Astrocyte of the spinal cord (primary cell): ENCODE measurements at regions not wholly inside any gene's neighbourhood (a gene's known extent, or its start where the extent isn't known, plus 50 kb on each side); places are given as distances from the start of the nearest gene placed in this dataset.

ENCODE experiments used
- DNase-seq: peaks from one replicate; pipeline ENCODE4 v3.0.0; 2011; ENCODE audit warnings: low read depth, low spot score
- H3K4me3 ChIP-seq: 2 replicates; pipeline ENCODE4 v1.5.1; 2011; ENCODE audit warnings: low read depth, mild to moderate bottlenecking, low read length, moderate library complexity
- in situ Hi-C: cut with HindIII; loops from 2 replicates; pipeline ENCODE4 v1.10.0; 2017; ENCODE audit warnings: low sequenced_read_pairs
- TF ChIP-seq, protein P1 (sequence below): IDR thresholded peaks from 2 replicates; pipeline ENCODE4 v1.5.1; 2012; ENCODE audit warnings: low read depth, mild to moderate bottlenecking, low read length, inconsistent platforms

DNA sequence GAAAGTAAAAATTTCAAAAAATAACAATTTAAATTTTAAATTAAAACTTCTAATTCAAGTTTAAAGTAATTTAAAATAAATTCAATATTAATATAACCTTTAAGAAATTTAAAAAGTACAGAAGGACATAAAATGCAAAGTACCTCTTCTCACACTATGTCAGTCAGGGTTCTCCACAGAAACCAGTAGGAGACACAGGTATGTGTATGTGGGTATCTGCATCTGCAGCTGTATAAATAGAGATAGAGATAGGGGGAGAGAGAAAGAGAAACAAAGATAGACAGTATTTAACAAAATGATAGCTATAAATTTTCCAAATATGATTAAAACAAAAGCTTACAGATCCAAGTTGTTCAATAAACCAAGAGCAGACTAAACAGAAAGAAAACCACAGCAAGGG is 190.8 kb downstream of the ERMARD start:
- TF ChIP-seq, protein P1, sequence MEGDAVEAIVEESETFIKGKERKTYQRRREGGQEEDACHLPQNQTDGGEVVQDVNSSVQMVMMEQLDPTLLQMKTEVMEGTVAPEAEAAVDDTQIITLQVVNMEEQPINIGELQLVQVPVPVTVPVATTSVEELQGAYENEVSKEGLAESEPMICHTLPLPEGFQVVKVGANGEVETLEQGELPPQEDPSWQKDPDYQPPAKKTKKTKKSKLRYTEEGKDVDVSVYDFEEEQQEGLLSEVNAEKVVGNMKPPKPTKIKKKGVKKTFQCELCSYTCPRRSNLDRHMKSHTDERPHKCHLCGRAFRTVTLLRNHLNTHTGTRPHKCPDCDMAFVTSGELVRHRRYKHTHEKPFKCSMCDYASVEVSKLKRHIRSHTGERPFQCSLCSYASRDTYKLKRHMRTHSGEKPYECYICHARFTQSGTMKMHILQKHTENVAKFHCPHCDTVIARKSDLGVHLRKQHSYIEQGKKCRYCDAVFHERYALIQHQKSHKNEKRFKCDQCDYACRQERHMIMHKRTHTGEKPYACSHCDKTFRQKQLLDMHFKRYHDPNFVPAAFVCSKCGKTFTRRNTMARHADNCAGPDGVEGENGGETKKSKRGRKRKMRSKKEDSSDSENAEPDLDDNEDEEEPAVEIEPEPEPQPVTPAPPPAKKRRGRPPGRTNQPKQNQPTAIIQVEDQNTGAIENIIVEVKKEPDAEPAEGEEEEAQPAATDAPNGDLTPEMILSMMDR, result no peak
- H3K4me3 ChIP-seq, result no peak overlapping the region
- DNase-seq, result no peak
- in situ Hi-C loops, result no loop called here

DNA sequence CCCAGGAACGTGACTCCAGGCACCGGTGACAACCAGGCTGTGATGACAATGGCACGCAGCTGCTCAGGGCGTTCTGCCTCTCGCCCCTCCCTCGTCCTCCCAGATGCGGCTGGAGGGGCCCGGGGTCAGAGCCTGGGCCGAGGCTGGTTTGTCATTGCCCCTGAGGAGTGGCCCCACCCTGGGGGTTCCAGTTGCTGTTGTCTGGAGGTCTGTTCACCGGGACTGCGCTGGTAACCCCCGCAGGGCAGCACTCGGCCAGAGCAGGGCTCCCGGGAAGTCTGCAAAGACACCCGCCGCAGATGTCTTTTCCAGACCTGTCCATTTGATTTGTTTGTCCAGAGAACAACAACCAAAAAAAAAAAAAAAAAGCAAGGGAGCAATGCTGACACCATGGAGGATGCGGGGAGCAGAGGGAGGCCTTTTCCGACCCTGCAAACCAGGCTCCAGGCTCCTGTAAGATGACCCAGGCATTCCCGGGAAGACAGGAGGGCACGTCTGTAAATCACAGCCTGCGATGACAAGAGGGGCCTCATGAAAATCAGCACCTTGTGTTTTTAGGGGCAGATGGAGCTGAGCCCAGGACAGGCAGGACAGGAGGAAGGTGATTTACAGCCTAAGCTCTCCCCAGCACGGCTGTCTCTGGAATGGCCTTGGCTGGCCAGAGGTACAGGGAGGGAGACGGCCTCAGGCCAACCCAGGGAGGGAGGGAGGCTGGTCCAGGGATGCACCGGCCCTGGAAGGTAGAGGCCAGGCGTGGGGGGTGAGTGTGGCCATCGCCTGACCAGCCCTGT is 189.3 kb downstream of the ERMARD start:
- no peak for DNase-seq
- in situ Hi-C loops, result no loop called here
- H3K4me3 ChIP-seq, result no peak overlapping the region
- TF ChIP-seq, protein P1, result no peak

DNA sequence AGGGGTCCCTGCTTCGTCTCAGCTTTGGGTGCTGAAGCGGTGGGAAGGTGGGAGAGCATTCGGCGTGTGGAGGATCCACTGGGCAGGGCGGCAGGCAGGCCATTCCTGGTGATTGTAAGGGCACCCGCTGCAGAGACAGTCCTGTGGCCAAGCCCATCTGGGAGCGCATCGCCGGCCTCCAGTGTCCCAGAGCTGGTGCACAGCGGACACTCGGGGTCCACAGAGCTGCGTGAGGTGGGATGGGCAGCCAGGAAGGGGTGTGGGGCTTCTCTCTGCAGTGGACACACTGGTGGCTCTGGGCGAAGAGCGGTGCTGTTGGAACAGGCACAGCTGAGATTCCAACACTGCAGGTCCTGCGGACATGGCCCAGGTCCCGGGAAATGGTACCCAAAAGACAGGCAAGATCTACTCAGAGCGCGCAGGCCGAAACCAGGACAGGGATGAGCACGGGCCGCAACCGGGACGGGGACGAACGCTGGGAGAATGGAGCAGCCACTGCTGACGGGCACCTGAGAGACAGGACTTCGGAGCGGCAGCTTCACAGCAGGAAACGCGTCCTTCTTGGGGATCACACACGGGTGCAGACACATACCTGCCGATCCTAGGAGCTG is 188.2 kb downstream of the ERMARD start:
- in situ Hi-C loops, result no loop called here
- H3K4me3 ChIP-seq, result no peak overlapping the region
- TF ChIP-seq, protein P1, result no peak
- DNase-seq, result no peak

DNA sequence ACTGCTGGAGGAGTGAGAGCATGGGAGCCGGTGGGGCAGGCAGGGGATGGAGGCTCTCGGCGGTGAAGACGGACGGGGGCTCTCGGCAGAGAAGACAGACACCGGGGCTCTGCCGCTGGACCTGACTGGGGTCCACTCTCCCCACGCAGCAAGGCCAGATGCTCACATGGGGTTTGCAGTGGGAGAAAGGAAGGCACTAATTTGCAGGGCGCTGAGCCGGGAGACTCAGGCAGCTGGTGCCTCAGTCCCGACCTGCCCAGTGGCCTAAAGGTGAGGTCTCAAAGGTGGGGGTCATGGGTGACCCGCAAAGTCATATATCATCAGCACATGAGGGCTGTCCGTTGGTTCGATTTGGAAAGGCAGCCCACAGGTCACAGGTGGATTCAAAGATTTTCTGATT is 187.3 kb downstream of the ERMARD start:
- no peak for DNase-seq
- TF ChIP-seq, protein P1, result no peak
- no peak overlapping the region for H3K4me3 ChIP-seq
- in situ Hi-C loops, result no loop called here

DNA sequence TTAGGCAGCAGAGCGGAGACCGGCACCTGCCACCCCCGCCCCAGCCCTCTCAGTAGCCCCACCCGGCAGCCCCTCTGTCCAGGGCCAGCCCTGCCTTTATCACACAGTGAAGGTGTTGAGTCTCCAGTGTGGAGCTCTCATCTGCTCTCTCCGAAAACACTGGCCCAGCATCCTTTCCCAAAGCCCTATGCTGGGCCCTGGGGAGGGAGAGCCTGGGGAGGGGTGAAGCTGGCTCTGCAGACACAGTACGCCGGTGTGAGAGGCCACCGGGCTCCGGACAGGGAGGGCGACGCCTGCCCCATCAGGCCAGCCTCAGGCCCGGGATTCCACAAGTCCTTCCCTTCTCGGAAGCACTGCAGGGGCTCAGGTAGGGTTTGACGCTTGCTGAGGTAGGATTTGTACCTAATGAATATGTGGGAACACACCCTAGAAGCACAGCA is 186.9 kb downstream of the ERMARD start:
- H3K4me3 ChIP-seq, result no peak overlapping the region
- no peak for DNase-seq
- in situ Hi-C loops, result no loop called here
- TF ChIP-seq, protein P1, result no peak

DNA sequence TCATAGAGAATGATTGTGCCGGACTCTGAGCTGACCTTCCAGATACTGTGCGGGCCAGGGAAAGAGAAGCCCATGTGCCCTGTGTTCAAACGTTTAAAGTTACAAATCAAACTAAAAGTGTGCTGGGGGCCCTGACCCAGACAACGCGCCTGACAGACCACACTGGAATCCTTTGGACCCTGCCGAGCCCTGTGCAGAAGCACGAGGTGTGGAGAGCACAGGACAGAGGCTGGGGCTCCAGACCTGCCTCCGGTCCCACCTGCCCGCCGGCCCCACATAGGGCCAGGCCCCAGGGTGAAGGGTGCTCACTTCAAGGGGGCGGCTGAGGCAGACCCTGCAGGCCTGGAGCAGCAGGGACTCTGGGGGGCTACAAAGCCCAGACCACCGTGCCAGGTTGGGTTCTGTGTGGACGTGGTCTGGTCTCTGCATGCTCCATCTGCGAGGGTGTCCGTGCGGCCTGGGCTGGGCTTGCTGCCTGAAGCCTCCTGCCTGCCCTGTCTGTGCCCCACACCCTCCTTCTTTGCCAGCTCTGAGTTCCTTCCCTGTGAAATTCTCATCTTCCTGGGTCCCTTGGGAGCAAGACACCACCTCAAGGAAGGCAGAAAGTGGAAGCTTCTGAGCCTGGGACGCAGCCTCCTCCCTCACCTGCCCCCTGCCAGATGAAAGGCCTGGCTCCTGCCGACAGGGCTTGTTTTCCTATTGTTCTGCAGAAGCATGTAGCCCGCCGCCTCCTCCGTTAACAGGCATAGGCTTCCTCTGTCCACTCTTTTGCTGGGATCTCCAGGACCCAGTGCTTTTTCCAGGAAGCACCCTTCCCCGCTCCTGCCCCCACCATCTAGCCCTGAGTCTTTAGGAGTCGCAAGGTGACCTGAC is 186.2 kb downstream of the ERMARD start:
- DNase-seq, result no peak
- TF ChIP-seq, protein P1, result no peak
- in situ Hi-C loops, result no loop called here
- H3K4me3 ChIP-seq, result no peak overlapping the region
